BLaER1 treated with 17β-estradiol and CSF1 and Interleukin-3, amounts not matched to agents 10 nM and 100 nM (cell line): ENCODE measurements at regions not wholly inside any gene's neighbourhood (a gene's known extent, or its start where the extent isn't known, plus 50 kb on each side); places are given as distances from the start of the nearest gene placed in this dataset.

Source experiments
- H3K27ac ChIP-seq, 11 experiments: shearing (Covaris generic); formaldehyde crosslinking; 2 replicates each; pipeline ENCODE4 v1.8.1; 2022
- H3K27me3 ChIP-seq, 11 experiments: shearing (Covaris generic); formaldehyde crosslinking; 2 replicates each; pipeline ENCODE4 v1.8.1; 2022
- H3K36me3 ChIP-seq, 11 experiments: shearing (Covaris generic); formaldehyde crosslinking; 2 replicates each; pipeline ENCODE4 v1.8.1; 2022
- H3K4me1 ChIP-seq, 10 experiments: shearing (Covaris generic); formaldehyde crosslinking; 2 replicates each; pipeline ENCODE4 v1.8.1; 2022
- H3K4me2 ChIP-seq, 11 experiments: shearing (Covaris generic); formaldehyde crosslinking; 2 replicates each; pipeline ENCODE4 v1.8.1; 2022
- H3K4me3 ChIP-seq, 10 experiments: shearing (Covaris generic); formaldehyde crosslinking; 2 replicates each; pipeline ENCODE4 v1.8.1; 2022
- H3K9ac ChIP-seq, 11 experiments: shearing (Covaris generic); formaldehyde crosslinking; 2 replicates each; pipeline ENCODE4 v1.8.1; 2022
- H3K9me3 ChIP-seq, 11 experiments: shearing (Covaris generic); formaldehyde crosslinking; replicated peaks in 1 of 11; 2 replicates each; pipeline ENCODE4 v1.8.1; 2022
- H4K20me1 ChIP-seq, 11 experiments: shearing (Covaris generic); formaldehyde crosslinking; 2 replicates each; pipeline ENCODE4 v1.8.1; 2022
- Cebpa-rat ChIP-seq, 11 experiments: shearing (Covaris generic); IDR thresholded peaks; 2 replicates each; pipeline ENCODE4 v1.8.1; 2022

GRCh38 chr3:38878646-38879045 lies 62.6 kb upstream of the SCN10A start:
- TF ChIP-seq Cebpa-rat (IDR thresholded peaks at IDR 0.05) = no peak
- Histone ChIP-seq H3K27me3 (no peaks in the 10 kb centered on the region), H3K36me3 (no peaks in the 10 kb centered on the region)

More at GRCh38 chr3:38878646-38879045, 62.6 kb upstream of the SCN10A start:
- Histone ChIP-seq H3K9me3 (no peaks in the 10 kb centered on the region), H3K9ac (no peak overlapping the region), H3K4me1 (no peaks in the 10 kb centered on the region), H4K20me1 (no peaks in the 10 kb centered on the region), H3K4me3 (no peak overlapping the region), H3K27ac (no peak overlapping the region), H3K4me2 (no peak overlapping the region)
